Stimulated activated CD4-positive, alpha-beta T cell treated with anti-CD3 and anti-CD28 coated beads, Interleukin-4, amount 100 ng/mL, for 24 hours (primary cell): ENCODE measurements at regions not wholly inside any gene's neighbourhood (a gene's known extent, or its start where the extent isn't known, plus 50 kb on each side); places are given as distances from the start of the nearest gene placed in this dataset.

Experiments used
- DNase-seq: peaks from one replicate; pipeline ENCODE4 v3.0.0-alpha.2; 2020

GRCh38 chr18:22114526-22115321 lies 54.7 kb upstream of the GATA6 start:
- no peak for DNase-seq

GRCh38 chr18:22115573-22115972 lies 53.8 kb upstream of the GATA6 start:
- no peak for DNase-seq
